Erythroblast (primary cell): ENCODE measurements at regions not wholly inside any gene's neighbourhood (a gene's known extent, or its start where the extent isn't known, plus 50 kb on each side); places are given as distances from the start of the nearest gene placed in this dataset.

Experiments
- GATA1 ChIP-seq: IDR thresholded peaks from 2 replicates; pipeline ENCODE4 v1.6.1; 2011; ENCODE audit warnings: low read depth, mild to moderate bottlenecking, control low read depth, low read length, moderate library complexity
- POLR2A ChIP-seq: IDR thresholded peaks from 2 replicates; pipeline ENCODE4 v1.6.1; 2011; ENCODE audit warnings: mild to moderate bottlenecking, low read length

GRCh38 chr10:83667594-83667993, 471.7 kb upstream of the GHITM start:
- no peak for TF ChIP-seq POLR2A
- TF ChIP-seq GATA1 = no peak
